GM19397 (cell line): ENCODE measurements at regions not wholly inside any gene's neighbourhood (a gene's known extent, or its start where the extent isn't known, plus 50 kb on each side); places are given as distances from the start of the nearest gene placed in this dataset.
"Not testable (repeated sequence)": the region's sequence is repeated elsewhere in the genome, so short reads cannot be mapped to it uniquely, and the experiment has no call there.

Experiments
- ATAC-seq: cut with Tn5 transposase; IDR thresholded peaks from one replicate; pipeline ENCODE4 v1.9.1; 2021; ENCODE audit warnings: mild to moderate bottlenecking, moderate library complexity; ENCODE audit not compliant: unreplicated experiment

GRCh38 chr2:228533156-228533555 lies 351.7 kb upstream of the SPHKAP start:
- ATAC-seq = no peak

- ATAC-seq = no peak
These were observed 350.7 kb upstream of the SPHKAP start for GRCh38 chr2:228532233-228532632.

GRCh38 chr2:228527197-228527881 lies 345.9 kb upstream of the SPHKAP start:
- no peak for ATAC-seq

GRCh38 chr2:228526687-228527086 lies 345.2 kb upstream of the SPHKAP start:
- ATAC-seq = no peak

GRCh38 chr2:228522977-228523376 lies 341.5 kb upstream of the SPHKAP start:
- ATAC-seq = no peak

GRCh38 chr2:228522276-228522675 lies 340.8 kb upstream of the SPHKAP start:
- no peak for ATAC-seq

GRCh38 chr2:228519561-228519960 lies 338.1 kb upstream of the SPHKAP start:
- no peak for ATAC-seq

GRCh38 chr2:228516019-228516418 lies 334.5 kb upstream of the SPHKAP start:
- no peak for ATAC-seq

GRCh38 chr2:228513480-228513879 lies 332.0 kb upstream of the SPHKAP start:
- ATAC-seq = not testable (repeated sequence)

- ATAC-seq = no peak
These were observed 327.5 kb upstream of the SPHKAP start for GRCh38 chr2:228509021-228509420.

GRCh38 chr2:228507870-228508269 lies 326.4 kb upstream of the SPHKAP start:
- no peak for ATAC-seq

GRCh38 chr2:228507231-228507824 lies 325.8 kb upstream of the SPHKAP start:
- no peak for ATAC-seq

GRCh38 chr2:228503731-228504130 lies 322.2 kb upstream of the SPHKAP start:
- no peak for ATAC-seq

- no peak for ATAC-seq
These were observed 312.4 kb upstream of the SPHKAP start for GRCh38 chr2:228493852-228494251.

- no peak for ATAC-seq
These were observed 297.5 kb upstream of the SPHKAP start for GRCh38 chr2:228479014-228479413.

GRCh38 chr2:228474466-228474865 lies 293.0 kb upstream of the SPHKAP start:
- no peak for ATAC-seq

- ATAC-seq = no peak
These were observed 288.2 kb upstream of the SPHKAP start for GRCh38 chr2:228469721-228470120.

GRCh38 chr2:228466851-228467250 lies 285.4 kb upstream of the SPHKAP start:
- no peak for ATAC-seq

- ATAC-seq = no peak
These were observed 283.9 kb upstream of the SPHKAP start for GRCh38 chr2:228465408-228465807.

GRCh38 chr2:228458364-228458763 lies 276.9 kb upstream of the SPHKAP start:
- no peak for ATAC-seq

- no peak for ATAC-seq
These were observed 265.9 kb upstream of the SPHKAP start for GRCh38 chr2:228447266-228447915.

- no peak for ATAC-seq
These were observed 265.2 kb upstream of the SPHKAP start for GRCh38 chr2:228446734-228447133.
